GM19023 (cell line): ENCODE measurements at regions not wholly inside any gene's neighbourhood (a gene's known extent, or its start where the extent isn't known, plus 50 kb on each side); places are given as distances from the start of the nearest gene placed in this dataset.
"Not testable (repeated sequence)": the region's sequence is repeated elsewhere in the genome, so short reads cannot be mapped to it uniquely, and the experiment has no call there.

Source experiments
- ATAC-seq: cut with Tn5 transposase; IDR thresholded peaks from one replicate; pipeline ENCODE4 v1.9.1; 2021; ENCODE audit warnings: mild to moderate bottlenecking, moderate library complexity; ENCODE audit not compliant: unreplicated experiment

DNA sequence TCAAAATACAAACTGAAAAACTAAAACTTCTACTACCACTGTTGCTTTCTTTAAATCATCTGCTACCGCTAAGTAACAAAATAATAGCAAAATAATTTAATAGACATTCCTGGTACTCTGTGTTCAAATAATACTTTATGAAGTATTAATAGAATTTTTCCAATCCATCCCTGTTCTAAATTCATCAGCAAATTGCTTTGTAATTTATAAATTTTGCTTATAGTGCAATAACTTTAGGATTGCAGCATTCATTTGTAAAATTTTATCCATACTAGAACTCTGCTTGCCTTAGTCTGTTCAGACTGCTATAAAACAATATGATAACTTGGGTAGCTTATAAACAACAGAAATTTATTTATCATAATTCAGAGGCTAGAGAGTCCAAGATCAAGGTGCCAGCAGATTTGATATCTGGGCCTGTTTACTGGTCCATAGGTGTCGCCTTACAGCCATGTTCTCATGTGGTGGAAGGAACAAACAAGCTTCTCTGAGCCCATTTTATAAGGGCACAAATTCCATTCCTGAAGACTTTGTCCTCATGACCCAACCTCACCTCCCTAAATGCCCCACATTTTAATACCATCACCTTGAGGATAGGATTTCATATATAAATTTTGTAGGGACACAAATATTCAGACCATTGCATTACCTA lies 415.1 kb upstream of the MAP2 start:
- ATAC-seq: no peak

DNA sequence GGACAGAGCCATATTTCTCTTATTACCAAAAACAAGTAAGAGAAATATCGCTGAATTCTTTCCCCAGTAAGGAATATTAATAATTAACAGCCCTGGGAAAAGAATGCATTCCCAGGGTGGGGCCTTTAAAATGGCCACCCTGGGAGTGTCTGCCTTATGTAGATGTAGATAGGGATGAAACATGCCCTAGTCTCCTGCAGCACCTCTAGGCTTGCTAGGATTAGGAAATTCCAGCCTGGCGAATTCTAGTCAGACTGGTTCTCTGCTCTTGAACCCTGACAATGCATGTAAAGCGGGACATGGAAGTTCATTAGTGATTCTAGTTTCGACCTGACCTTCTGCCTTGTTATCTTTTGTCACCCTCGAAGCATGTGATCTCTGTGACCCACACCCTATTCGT lies 405.2 kb upstream of the MAP2 start:
- not testable (repeated sequence) for ATAC-seq

DNA sequence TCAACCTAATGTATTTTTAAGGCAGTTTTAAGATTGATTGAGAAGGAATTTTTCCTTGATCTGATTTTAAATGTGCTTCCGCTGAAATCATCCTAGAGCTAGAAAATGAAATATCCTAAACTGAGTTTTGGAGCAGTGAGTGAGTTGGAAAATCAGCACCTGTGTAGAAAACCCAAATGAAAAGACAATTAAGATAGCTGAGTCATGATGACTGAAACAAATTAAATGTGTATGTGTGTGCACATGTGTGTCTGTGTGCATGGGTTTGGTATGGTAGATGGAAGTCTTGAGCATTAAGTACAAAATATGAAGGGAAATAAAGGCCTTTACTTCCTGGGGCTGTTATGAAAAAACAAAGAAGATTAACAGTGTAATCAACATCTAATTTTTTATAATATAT lies 394.6 kb upstream of the MAP2 start:
- no peak for ATAC-seq

DNA sequence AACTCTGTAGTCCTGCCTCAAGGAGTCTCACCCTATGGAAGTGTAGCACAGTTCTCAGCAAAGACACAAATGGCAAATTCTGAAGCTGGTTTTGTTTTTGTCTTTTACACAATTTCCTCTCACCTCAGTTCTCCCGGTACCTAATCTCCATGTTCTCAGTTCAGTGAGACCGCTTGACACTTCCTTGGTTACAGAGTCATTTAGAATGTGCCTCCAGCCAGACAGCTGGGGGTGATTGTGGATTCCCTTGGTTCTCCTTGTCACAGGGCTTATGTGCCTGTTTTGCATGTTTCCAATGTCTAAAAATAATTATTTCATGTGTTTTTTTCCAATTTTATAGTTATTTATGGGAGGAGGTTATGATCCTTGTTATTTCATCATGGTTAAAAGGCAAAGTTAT lies 379.5 kb upstream of the MAP2 start:
- no peak for ATAC-seq

DNA sequence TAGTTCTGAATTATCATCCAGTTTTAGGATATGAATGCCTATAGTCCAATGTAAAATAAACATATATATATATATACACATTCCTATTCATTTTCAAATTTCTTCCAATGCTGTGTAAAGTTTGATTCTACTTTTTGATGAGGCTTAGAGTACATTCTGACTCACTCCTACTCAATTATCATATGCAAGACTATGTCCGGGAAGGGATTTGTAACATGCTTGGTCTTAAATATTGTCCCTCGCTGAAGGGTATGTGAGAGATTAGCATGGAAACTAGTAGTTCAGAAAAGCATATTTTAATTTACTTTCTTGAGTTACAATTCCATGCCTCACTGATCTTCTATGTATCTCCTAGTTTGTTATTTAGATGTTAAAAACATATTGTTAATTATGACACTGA lies 377.7 kb upstream of the MAP2 start:
- no peak for ATAC-seq

DNA sequence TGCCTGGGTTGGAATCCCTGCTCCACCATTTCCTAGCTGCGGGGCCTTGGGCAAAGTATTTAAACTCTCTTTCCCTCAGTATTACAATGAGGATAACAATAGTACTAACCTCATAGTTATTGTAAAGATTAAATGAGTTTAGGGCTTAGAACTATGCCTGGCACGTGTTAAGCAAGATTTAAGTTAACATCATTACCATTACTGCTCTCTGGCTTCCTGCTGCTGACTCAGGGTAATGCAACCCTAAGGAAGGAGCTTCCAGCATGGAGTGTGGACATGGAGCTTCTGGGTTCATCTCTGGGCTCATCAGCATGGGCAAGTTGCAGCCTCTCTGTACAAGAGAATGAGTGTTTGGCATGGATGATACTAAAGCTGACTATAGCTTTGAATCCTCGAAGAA lies 374.2 kb upstream of the MAP2 start:
- ATAC-seq: no peak

DNA sequence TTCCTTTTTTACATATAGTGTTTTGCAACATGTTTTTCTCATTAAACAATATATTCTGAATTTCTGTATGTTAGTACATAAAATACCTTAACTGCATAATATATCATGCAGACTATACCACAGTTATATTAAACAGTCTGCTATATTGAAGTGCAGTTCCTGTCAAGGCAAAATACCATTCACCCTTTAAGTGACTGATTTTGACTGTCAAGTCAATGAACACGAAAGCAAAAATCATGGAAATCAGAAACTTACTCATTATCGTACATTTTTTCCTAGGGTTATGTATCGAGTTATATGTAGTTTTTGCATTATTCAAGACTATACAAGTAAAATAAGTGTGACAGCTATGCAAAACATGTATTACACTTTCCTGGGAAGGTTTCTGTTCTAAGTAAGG lies 361.6 kb upstream of the MAP2 start:
- ATAC-seq: no peak

DNA sequence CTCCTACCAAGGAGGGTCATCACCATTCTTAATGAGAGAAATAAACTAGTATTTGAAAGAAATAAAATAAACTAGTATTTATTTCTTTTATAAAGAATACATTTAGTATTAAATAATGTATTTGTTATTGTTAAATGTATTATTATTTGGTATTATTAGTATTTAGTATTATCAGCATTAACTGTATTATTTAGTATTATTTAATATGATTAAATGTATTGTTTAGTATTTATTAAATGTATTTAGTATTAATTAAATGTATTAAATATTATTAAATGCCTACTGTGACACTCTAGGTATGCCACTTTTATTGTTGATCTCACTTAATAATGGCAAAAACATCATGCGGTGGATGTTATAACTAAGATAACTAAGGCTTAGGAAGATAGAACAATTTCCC lies 353.6 kb upstream of the MAP2 start:
- ATAC-seq: no peak

DNA sequence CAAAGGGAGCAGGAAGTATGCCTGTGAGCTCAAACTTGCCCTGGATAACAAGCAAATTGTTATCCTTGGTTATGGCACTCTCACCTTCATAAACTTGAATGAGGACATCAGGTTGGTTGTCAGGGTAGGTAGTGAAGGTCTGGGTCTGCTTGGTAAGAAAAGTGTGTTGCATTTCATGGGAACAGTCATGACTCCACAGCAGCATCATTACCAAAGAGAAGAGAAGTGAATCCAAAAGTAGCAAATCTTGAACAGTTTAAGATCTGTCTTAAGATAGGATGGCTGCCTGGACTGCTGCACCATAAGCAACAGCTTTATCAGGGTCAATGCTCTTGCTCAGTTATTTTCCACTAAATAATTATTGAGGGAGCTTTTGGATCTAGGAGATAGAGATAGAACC lies 350.7 kb upstream of the MAP2 start:
- ATAC-seq: no peak

DNA sequence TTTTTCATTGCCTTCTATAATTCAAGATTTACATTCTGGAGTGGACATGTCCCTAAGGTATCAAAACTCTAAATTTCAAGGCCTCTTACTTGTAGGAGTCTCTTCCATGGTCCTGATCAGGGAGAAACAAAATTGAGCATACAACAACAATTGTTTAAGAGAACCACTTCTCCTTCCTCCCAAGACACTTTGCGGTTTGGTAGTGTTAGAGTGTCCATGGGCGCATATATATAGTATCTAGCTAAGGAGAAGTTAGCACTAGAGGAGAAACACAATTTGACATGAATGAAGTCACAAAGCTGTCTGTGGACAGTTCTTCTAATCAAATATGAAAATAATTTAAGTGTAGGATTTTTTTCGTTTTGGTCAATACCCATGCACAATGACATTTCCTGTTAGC lies 349.1 kb upstream of the MAP2 start:
- ATAC-seq: no peak

DNA sequence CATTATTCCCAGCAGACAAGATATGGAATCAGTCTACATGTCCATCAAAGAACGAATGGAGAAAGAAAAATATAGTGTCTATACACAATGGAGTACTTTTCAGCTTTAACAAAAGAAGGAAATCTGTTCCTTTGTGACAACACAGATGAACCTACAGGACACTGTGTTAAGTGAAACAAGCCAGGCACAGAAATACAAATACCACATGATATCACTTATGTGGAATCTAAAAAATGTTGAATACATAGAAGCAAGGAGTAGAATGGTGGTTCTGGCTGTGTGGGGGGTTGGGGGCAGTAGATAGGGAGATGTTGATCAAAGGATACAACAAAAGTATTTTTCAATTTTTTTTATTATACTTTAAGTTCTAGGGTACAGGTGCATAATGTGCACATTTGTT lies 347.7 kb upstream of the MAP2 start:
- no peak for ATAC-seq

DNA sequence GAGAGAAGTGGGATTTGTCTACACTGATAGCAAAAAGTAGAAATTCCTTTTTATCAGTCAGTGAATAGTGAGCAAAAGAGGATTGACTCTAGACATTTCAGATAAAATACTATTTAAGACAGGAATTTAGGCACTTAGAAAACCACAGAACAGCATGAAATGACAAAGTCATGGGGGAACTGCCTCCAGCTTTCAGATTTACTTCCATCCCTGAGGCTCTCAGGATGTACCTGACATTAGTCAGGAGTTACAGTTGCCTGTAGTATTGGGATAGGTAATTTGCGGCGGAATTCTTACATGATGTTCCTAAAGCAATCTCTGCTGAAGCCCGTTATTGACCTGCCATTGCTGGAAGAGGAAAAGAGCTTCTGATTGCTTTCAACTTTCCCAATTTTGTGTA lies 337.1 kb upstream of the MAP2 start:
- no peak for ATAC-seq

DNA sequence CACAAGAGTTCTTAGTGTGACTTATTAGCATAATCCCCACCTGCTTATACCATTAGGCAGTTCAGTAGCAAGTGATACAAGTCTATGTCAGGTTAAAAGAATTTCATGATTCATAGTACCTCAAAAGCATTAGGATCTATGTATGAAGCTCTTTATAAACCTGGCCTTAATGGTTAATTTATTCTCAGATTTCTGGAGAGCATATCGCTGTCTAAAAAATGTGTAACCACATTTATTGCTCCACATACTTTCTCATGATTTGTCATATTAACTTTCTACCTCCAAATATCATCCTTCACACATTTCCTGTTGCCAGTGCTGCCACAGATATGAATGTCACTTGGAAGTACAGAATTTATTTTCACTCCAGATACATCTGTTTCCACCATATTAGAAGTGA lies 332.8 kb upstream of the MAP2 start:
- ATAC-seq: no peak

DNA sequence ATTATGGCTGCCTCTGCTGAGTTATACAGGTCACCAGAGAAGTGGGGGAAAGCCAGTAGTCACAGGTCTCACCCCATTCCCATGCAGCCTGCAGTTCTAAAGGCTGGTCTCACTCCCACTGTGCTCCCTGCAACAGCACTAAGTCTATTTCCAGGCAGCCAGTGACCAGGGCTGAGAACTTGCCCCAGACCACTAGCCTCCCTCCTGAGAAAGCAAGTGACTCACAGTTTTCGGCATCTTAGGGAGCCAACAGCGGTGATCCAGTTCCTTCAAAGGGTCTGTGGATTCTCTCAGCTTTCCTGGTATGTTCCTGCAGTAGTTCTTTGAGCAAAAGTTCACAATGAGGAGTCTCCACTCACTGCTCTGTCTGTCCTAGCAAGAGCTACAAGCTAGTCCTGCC lies 329.6 kb upstream of the MAP2 start:
- no peak for ATAC-seq

DNA sequence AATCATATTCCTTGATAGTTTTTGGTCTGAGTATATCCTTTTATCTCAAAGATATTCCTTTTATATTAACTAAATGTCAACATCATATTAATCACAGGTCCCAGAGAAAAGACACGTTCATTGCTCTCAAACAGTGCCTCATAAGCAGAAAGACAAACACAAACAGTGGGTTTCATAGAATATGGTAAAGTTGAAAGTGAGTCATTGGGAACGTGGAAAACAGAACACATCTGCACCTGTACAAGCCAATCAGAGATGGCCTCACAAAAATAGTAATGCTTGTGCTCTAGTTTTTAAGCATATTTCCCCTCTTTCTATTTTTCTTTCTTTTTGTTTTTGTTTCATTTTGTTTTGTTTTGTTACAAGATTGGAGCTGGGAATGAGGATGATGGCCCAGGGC lies 328.4 kb upstream of the MAP2 start:
- no peak for ATAC-seq

DNA sequence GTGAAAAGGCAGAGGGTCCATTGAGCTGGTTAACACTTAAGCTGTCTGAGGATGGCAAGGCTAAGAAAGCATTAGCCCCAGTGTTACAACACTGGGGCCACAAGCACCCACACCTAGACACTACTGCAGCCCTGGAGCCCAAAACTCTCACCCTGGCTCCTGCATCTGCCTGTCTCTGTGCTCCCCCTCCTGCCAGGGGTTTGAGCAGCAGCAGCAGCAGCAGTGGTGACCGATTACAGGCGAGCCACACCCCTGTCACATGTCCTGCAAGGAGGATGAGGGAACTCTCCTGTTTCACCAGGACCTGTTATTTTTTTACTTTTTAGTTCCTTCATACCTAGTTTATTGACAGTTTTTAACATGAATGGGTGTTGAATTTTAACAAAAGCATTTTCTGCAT lies 326.7 kb upstream of the MAP2 start:
- no peak for ATAC-seq

DNA sequence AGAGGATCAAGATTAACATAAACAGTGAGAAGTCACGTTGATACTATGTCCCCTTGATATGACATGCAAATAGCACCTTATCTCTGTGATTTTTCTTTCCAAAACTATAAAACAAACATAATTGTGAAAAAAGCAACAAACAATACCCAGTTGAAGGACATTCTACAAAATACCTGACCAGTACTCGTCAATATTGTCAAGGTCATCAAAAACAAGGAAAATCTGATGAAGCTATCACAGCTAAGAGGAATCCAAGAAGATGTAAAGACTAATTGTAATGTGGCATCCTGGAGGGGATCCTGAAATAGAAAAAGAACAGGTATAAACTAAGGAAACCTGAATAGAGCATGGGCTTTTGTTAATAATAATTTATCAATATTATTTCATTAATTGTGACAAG lies 321.5 kb upstream of the MAP2 start:
- ATAC-seq: no peak

DNA sequence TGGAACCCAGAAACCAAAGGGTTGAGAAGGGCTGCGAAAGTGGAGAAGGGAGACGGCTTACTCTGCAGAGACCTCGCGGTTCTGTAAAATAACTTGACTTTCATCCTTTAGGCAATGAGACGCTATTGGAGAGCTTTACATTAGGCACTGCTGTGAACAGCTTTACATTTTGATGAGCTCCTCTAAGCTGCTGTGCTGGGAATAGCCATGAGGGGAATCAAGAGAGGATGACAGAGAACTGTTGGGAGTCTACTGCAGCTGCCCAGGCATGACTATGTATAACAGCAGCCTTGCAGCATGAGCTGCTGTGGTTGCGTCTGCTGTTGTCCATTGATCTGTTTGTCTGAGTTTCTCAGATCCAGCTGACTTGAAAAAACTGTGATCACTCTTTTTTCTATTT lies 310.8 kb upstream of the MAP2 start:
- no peak for ATAC-seq

DNA sequence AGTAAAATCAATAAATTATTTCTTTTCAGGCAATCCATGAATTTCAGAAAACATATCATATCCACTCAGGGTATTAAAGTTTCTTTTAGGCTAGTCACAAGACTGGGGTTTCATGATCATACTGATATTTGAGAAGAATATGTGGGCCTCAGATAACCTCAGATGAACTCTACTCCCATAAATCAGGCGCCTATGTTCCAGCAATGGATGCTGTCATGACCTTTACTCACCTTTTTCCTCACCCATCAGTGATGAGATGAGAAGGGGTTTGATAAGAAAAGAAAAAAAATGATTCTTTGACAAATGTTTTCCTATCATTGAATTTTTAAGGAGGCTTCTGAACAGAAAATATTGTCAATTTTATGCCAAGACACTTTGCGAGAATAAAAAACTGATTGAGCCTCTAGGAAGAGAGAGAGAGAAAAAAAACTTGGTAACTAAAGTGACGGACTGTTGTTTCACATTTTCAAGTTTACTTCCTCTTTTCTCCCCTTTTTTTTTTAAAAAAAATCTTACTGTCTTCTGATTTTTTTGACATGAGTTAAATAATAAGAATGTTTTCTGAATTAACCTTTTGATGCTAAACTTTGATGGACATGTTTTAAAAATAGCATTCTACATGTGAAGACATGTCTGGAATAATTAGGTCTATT lies 309.1 kb upstream of the MAP2 start:
- no peak for ATAC-seq

DNA sequence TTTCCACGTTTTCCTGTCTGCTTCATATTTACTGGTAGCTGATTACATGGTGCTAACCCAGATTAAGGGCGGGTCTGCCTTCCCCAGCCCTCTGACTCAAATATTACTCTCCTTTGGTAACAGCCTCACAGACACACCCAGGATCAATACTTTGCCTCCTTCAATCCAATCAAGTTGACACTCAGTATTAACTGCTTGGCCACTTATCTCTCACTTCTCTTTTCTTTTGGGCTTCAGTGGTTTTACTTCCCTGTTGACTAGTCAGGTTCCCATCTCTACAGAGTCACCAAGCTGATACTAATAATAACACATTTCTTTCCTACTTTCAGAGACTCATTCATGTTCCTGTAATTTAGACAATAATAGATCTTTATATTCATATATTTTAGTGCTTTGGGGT lies 302.2 kb upstream of the MAP2 start:
- peak; percentile 87 for ATAC-seq

DNA sequence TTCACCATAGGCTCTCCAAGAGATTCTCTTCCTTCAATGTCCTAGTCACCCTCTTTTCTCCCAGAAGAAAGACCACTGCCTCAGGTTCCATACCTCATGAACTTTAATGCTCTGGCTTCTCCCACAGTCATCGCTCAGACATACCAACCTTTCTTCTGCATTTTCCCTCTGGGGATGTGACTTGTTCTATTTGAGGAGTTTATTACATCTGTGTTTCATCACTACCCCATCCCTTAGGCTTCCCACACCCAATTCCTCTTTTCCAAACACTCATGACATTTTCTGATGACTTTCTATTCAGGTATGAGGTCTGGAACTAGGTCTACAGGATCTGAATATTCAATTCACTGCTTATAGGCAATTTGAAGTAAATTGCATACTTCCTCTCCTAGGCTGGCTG lies 298.6 kb upstream of the MAP2 start:
- ATAC-seq: no peak

DNA sequence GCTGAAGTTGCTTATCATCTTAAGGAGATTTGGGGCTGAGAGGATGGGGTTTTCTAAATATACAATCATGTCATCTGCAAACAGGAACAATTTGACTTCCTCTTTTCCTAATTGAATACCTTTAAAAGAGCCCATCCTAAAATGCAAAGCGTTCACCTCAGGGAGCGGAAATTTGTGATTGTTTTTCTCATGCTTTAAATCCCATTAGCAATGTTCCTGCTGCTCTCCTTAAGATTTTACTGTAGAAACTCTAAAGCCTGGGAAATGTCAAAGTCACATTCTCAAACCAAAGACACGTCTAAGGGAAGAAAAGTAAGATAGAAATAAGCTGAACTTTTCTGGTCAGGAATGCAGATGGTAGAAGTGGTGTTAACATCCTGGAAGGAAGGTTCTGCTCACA lies 285.8 kb upstream of the MAP2 start:
- ATAC-seq: no peak

DNA sequence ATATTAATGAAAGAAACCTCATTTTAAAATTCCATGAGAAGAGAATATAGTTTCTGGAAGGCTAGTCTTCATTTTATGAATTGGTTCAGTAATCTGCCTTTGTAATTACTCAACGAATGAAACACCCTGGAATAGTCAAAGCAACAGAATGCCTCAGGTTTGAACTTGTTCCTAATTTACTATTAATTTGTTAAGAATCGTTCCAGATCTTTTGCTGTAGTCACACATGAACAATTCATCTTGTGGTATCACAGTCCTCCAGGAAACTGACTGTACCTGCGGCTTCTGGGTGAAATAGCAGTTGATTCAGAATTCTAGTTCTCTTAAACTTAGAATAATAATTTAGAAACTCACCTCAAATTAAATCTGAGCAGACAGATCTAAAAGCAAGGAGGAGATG lies 282.7 kb upstream of the MAP2 start:
- ATAC-seq: no peak
